Body of pancreas (tissue), 4 donors: ENCODE measurements at regions not wholly inside any gene's neighbourhood (a gene's known extent, or its start where the extent isn't known, plus 50 kb on each side); places are given as distances from the start of the nearest gene placed in this dataset.

Experiments
- ATAC-seq: fragments of 150-250 bp; one replicate; pipeline ENCODE4 v1.9.1; 2016
- DNase-seq, 4 donors: peaks; one replicate each; pipeline ENCODE4 v3.0.0-alpha.2; 2019
- H3K27ac ChIP-seq, 4 donors: fragments of 200-600 bp; sonication (generic); 1 replicate in 3 of 4; 2 replicates in 1 of 4; pipeline versions ENCODE4 v1.5.1 to v1.6.1; 2016 to 2019; ENCODE audit warnings: mild to moderate bottlenecking in 1 of 4, mixed read lengths in 1 of 4, moderate library complexity in 1 of 4
- H3K27me3 ChIP-seq, 2 donors: fragments of 200-600 bp; sonication (generic); one replicate each; pipeline ENCODE4 v1.6.0; 2016; ENCODE audit warnings: mild to moderate bottlenecking in 1 of 2
- H3K36me3 ChIP-seq, 2 donors: fragments of 200-600 bp; sonication (generic); replicated peaks in 1 of 2; 2 replicates each; pipeline ENCODE4 v1.5.1; 2016; ENCODE audit warnings: low read depth in 2 of 2; ENCODE audit not compliant: insufficient read depth in 1 of 2
- H3K4me1 ChIP-seq: fragments of 200-600 bp; sonication (generic); one replicate; pipeline ENCODE4 v1.6.0; 2016
- H3K4me3 ChIP-seq, 2 donors: fragments of 200-600 bp; sonication (generic); 1 replicate in 1 of 2; 2 replicates in 1 of 2; pipeline ENCODE4 v1.5.1; 2016 to 2019
- H3K9me3 ChIP-seq, 3 donors: fragments of 200-600 bp; sonication (generic); 1 replicate in 2 of 3; 2 replicates in 1 of 3; pipeline ENCODE4 v1.5.1; 2016
- CTCF ChIP-seq, 7 experiments: fragments of 450-650 bp in 4 of 7; fragments of 200-600 bp in 3 of 7; sonication (generic) in 3 of 7; IDR thresholded peaks; one replicate each; pipeline ENCODE4 v1.5.1; 2016 to 2019; ENCODE audit warnings: antibody characterized with exemption in 7 of 7
- POLR2A ChIP-seq, 3 donors: fragments of 450-650 bp; IDR thresholded peaks; one replicate each; pipeline ENCODE4 v1.6.1; 2016; ENCODE audit warnings: antibody characterized with exemption in 3 of 3, mild to moderate bottlenecking in 2 of 3
- WGBS, 2 donors: methylation state at CpG; one replicate each; pipeline ENCODE4 v1.1.5; 2017; 5-methylcytosine and 5-hydroxymethylcytosine counted together
- intact Hi-C: fragments of 100-400 bp; cut with DNase I; formaldehyde crosslinking; loops from one replicate; pipeline ENCODE4 v1.15.1; 2023

DNA sequence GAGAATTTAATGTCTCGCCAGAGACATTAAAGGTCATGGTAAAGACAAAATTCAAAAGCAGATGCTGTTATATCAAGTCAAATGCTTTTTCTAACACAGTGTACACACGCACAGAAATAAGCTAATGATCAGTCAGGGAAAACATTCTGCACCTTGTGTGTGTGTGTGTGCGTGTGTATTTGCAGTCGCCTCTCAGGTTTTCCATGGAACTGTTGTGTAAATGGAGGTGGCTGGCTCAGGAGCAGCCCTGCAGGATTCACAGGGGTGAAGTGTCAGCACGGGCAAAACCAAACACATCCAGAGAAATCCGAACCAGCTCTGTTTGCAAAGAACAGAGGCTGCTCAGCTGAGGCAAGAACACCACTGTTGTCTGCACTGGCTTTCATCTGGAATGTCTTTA, 76.2 kb upstream of the YWHAQ start:
- DNase-seq: peak in 1 of 4 donors; percentile 11
- Histone ChIP-seq H3K27me3 (no peaks in the 10 kb centered on the region), H3K36me3 (no peaks in the 10 kb centered on the region), H3K27ac (no peak overlapping the region), H3K4me1 (no peaks in the 10 kb centered on the region), H3K9me3 (no peaks in the 10 kb centered on the region), H3K4me3 (no peak overlapping the region)
- no peak for TF ChIP-seq POLR2A (IDR thresholded peaks at IDR 0.05)
- TF ChIP-seq CTCF (IDR thresholded peaks at IDR 0.05): no peak
- intact Hi-C loops: no loop called here
- 73 to 77% methylated on average over 6 of the region's 6 CpGs for WGBS, 2 donors
- ATAC-seq: no peak

DNA sequence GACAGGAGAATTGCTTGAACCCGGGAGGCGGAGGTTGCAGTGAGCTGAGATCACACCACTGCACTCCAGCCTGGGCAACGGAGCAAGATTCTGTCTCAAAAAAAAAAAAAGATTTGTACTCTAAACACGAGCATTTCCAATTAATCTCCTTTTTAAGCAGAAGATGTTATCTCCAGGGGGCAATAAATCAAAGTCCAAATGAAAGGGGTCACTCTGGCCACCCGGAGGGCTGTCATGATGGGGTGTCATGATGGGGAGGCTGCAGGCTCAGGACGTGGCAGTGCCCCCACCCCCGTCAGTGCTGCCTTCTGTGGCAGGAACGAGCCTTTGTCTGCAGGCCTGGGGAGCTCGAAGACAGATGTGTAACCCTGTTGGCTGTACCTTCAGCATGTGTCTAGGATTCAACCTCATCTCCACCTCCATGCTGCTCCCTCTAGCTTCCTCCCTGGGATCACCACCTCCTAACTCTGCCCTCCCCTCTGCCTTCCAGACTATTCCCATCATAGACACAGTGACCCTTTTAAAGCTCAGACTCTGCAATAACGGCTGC, 76.9 kb upstream of the YWHAQ start:
- ATAC-seq (no peak), DNase-seq (no peak)
- no peaks in the 10 kb centered on the region for H3K36me3 ChIP-seq
- H3K4me1 ChIP-seq: no peaks in the 10 kb centered on the region
- no peaks in the 10 kb centered on the region for H3K9me3 ChIP-seq
- no peak for TF ChIP-seq CTCF (IDR thresholded peaks at IDR 0.05)
- TF ChIP-seq POLR2A (IDR thresholded peaks at IDR 0.05): no peak
- intact Hi-C loops: no loop called here
- H3K27ac ChIP-seq: no peak overlapping the region
- no peak overlapping the region for H3K4me3 ChIP-seq
- H3K27me3 ChIP-seq: no peaks in the 10 kb centered on the region
- 68 to 76% methylated on average over 9 to 10 of the region's 10 CpGs for WGBS, 2 donors

DNA sequence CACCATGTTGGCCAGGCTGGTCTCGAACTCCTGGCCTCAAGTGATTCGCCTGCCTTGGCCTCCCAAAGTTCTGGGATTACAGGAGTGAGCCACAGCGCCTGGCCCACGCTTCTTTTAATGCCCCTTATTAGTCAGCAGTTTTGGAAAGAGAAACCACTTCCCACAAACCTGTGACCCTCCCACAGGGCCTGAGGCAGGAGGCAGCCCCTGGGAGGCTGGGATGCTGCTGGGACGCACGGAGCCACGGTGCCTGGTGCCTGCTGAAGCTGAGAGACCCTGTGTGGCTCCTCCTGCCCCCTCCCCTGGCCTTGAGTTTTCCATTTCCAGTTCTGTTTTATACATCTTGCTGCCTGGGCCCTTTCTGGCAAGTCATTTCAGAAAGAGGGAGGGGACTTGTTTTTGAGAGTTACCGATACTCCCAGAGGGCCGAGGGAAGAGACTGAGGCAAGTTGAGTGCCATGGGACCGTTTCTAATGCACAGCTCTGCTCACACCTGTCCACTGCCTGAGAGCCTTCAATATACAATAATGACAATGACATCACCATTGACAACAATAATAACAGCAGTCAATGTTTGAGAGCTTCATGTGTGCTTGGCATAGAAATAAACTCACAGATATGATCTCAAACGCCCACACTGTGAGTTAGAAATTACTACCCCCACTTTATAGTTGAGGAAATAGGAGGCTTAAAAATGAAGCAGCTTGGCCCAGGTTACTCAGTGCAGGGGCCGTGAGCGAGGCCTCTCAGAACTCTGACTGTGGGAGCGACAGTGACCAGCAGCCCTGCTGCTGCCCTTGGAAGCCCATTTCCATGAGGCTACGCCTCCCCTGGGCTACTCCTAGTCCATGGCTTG, 78.1 kb upstream of the YWHAQ start:
- intact Hi-C loops: no loop called here
- WGBS, 2 donors: 83% methylated on average over 14 to 15 of the region's 15 CpGs
- no peak for DNase-seq
- no peak overlapping the region for H3K27ac ChIP-seq
- ATAC-seq: no peak
- H3K27me3 ChIP-seq: no peaks in the 10 kb centered on the region
- H3K4me3 ChIP-seq: no peak overlapping the region
- H3K36me3 ChIP-seq: no peaks in the 10 kb centered on the region
- no peaks in the 10 kb centered on the region for H3K4me1 ChIP-seq
- no peaks in the 10 kb centered on the region for H3K9me3 ChIP-seq
- no peak for TF ChIP-seq CTCF (IDR thresholded peaks at IDR 0.05)
- TF ChIP-seq POLR2A (IDR thresholded peaks at IDR 0.05): no peak

DNA sequence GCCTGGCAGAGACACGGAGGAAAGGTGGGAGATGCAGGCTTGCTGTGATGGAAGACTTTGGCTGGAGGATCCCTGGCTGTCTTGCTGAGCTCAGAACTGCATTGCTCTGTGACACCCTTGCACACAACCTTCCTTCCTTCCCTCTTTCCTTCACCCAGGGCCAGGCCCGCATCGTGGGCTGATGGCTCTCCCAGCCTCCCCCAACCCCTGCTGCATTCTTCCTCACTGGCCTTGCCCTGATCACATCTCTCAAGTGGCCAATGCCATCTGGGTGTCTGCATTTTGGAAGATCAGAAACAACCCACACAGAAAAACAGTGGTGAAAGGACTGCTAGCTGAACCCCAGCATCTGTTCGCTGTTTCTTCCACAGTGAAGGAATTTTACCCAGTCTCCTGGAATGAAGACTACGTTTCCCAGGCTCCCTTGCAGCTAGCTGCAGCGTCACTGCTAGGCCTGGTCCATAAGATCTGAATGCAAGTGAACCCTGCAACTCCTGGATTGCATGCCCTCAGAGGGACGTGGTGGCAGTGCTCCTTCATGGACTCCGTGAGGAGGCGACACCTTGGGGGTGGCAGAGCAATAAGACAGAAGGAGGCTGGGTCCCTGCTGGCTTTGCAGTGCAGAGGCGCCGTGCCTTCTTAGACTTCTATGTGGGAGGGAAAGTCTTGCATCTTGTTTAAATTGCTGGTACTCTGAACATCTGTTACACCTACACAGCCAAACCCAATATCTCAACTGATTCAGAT, 78.9 kb upstream of the YWHAQ start:
- Histone ChIP-seq H3K9me3 (no peaks in the 10 kb centered on the region), H3K4me3 (no peak overlapping the region), H3K36me3 (no peaks in the 10 kb centered on the region), H3K27me3 (no peaks in the 10 kb centered on the region), H3K4me1 (no peaks in the 10 kb centered on the region), H3K27ac (no peak overlapping the region)
- WGBS, 2 donors: 85 to 86% methylated on average over 10 to 11 of the region's 11 CpGs
- intact Hi-C loops: no loop called here
- DNase-seq: no peak
- no peak for ATAC-seq
- TF ChIP-seq POLR2A (IDR thresholded peaks at IDR 0.05) (no peak), CTCF (IDR thresholded peaks at IDR 0.05) (no peak)
